Dedifferentiated amniotic fluid mesenchymal stem cell (primary cell): ENCODE measurements at regions not wholly inside any gene's neighbourhood (a gene's known extent, or its start where the extent isn't known, plus 50 kb on each side); places are given as distances from the start of the nearest gene placed in this dataset.
A peak's percentile ranks its signal among the peaks of the same experiment; 100 is the strongest.
"Not testable (repeated sequence)": the region's sequence is repeated elsewhere in the genome, so short reads cannot be mapped to it uniquely, and the experiment has no call there.

Experiments
- DNase-seq: peaks from one replicate; pipeline ENCODE4 v3.0.0-alpha.2; 2016; ENCODE audit errors: extremely low spot score

DNA sequence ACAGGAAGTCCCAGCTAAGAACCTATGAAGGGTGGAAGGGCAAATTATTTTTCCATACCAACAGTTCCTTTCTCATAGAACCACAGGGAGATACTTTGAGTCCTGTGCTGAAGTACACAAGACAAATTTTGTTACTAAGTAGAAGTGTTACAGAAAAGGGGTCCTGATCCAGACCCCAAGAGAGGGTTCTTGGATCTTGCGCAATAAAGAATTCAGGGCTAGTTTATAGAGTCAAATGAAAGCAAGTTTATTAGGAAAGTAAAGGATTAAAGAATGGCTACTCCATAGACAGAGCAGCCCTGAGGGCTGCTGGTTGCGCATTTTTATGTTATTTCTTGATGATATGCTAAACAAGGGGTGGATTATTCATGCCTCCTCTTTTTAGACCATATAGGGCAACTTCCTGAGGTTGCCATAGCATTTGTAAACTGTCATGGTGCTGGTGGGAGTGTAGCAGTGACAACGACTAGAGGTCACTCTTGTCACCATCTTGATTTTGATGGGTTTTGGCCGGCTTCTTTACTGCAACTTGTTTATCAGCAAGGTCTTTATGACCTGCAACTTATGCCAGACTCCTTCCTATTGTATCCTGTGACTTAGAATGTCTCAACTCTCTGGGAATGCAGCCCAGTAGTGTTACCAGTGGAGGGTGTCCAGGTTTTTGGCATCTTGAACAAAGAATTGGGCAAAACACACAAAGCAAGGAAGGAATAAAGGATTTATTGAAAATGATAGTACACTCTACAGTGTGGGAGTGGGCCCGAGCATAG lies 409.4 kb downstream of the SH2D4B start:
- DNase-seq = no peak

DNA sequence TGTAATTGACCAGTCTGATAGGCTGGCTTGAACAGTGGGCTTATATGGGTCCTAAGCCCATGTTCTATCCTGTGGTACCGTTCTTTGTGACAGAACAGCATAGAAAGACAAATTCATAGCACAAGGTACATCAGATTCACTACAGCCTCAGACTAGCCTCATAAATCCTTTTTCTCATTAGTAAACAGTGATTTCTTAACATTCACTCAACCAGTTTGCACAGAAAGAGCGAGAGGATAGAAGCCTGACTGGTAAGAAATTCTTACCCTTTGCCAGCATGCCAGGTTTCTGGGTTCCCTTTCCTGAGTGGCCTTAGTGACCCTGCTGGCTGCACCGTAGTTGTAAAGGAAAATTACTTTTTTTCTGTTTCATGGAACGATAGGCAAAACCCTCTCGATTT lies 412.1 kb downstream of the SH2D4B start:
- DNase-seq = no peak

DNA sequence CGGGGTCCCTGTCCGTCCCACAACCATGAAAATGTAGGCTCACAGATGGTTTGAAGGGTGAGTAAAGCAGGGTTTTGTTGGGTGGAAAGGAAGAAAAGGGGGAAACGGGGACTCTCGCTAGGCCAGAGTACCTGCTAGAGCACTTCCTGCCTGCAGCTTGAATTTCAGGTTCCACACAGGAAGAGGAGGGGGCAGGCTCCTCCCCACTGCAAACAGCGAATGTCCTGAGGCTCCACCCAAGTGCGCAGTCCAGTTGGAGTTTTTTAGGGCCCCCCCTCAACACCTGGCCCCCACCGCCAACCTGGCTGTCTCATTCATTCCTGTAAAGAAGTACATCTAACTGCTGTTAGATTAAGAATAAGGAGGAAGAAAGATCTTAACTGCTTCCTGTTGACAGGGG lies 414.7 kb downstream of the SH2D4B start:
- DNase-seq = no peak

DNA sequence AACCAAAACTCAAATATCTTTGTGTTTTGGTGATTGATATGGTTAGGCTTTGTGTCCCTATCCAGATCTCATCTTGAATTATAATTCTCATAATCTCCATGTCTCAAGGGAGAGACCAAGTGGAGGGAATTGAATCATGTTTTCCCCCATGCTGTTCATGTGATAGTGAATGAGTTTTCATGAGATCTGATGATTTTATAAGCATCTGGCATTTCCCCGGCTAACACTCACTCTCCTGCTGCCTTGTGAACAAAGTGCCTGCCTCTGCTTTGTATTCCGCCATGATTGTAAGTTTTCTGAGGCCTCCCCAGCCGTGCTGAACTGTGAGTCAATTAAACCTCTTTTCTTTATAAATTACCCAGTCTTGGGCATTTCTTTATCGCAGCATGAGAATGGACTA lies 419.5 kb downstream of the SH2D4B start:
- DNase-seq = no peak

DNA sequence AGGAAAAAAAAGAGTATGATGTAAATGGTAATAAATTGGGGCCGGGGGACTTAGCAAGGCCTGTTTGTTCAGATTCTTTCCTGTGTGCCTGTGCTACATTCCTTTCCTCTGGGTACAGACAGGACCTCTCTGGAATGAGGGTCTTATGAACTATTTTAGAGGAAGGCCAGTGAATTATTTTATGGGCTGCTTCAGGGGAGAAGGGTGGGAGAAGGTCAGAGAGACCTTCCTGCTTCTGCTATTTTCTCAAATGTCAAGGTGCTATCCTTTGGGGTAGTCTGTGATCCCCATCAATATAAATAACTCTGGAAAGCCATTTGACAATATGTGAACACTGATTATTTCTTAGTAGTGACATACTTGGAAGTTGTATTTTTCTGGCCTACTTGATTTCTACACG lies 426.5 kb downstream of the SH2D4B start:
- DNase-seq = no peak

DNA sequence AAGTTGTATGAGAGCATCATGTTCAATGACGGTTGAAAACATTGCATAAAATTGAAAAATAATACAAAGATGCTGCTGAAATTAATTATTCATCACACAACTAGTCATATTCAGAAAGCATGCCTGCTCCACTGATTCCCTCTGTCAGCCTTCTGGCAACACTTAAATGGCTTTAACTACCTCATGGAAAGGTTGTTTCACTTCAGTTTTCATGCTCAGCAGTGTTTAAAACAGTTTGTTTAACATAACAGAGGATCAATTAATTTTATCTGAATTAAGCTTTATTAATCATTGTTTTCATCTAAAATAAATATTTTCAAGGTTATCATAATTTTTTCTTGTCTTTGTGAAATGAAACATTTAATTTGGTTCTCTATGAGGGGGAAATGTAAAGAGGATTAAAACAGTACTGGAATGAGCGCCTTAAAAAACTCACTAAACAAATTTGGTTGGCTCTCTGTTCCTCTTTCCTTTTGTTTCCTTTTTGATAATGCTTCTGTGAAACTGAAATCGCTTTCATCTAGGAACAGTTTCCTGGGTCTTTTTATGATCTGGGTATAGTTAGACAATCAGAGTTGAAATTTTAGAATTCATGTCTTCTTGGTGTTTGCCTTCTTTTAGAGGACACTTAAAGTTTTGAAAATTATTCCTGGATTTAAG lies 427.4 kb downstream of the SH2D4B start:
- DNase-seq = no peak

DNA sequence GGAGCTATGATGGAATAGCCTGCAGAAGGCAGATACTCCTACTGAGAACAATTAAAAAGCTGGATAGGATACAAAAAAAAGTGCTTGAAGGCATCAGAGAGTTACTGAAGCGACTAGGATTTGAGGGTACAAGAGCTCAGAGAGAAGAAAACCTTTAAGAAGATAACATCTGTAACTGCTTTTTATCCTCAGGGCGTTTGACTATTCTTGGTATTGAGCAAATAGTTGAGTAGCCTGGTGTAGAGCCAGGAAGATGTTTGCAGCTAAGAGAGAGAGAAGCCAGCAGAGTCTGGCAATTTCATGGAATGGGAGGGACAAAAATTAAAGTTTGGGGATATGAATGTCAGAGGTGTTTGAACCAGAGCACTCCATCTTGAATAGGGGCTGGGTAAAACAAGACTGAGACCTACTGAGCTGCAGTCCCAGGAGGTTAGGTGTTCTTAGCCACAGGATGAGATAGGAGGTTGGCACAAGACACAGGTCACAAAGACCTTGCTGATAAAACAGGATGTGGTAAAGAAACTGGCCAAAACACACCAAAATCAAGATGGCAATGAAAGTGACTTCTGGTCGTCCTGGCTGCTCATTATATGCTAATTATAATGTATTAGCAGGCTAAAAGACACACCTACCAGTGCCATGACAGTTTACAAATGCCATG lies 428.8 kb downstream of the SH2D4B start:
- DNase-seq = no peak

DNA sequence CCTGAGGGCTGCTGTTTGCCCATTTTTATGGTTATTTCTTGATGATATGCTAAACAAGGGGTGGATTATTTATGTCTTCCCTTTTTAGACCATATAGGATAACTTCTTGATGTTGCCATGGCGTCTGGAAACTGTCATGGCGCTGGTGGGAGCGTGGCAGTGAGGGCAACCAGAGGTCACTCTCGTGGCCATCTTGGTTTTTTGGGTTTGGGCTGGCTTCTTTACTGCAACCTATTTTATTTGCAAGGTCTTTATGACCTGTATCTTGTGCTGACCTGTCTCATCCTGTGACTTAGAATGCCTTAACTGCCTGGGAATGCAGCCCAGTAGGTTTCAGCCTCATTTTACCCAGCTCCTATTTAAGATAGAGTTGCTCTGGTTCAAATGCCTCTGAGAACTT lies 429.7 kb downstream of the SH2D4B start:
- DNase-seq = not testable (repeated sequence)

DNA sequence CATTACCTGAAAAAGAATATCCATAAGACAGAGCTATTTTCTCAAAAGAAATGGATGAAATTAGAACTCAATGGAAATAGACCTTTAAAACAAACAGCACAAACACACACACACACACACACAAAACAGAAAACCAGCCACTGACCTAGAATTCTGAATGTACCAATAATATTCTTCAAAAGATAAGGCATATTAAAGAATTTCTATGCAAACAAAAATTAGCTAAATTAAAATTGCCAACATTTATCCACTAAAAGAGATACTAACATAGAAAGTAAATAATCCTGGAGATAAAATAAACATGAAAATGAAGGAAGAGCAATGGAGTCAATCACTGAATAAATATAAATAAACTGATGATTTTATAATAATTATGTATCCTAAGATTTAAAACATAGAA lies 431.2 kb downstream of the SH2D4B start:
- no peak for DNase-seq

DNA sequence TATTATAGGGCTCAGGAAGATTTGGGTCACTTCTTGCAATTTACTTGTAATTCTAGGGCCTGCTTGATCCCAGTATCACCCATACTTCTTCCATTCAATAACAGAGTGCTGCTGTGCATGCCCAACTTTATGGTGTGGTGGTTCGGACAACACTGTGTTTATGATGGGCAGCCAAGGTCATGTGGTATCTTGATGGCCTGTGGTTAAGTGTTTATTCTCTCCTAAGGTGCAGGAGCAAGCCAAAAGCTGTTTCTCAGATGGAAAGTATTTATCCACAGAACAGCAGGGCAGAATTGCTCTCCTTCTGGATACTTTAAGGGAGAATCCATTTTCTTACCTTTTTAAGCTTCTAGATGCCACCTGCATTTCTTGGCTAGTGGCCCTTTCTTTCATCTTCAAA lies 433.8 kb downstream of the SH2D4B start:
- DNase-seq = no peak

DNA sequence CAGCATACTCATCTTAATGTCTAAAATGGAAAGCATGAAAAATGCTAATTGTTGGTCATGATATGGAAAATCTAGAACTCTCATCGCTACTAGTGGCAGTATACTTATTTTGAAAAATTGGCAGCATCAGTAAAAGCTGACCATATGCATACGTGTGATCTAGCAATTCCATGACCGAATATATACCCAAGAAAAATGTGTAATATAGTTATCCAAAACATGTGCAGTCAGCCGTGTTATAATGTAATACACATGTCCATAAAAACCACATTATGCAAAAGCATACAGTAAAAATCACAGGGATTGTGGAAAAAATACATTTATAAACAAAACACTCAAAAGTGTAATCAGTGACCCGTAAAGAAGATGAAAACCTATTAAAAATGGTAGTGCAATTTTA lies 439.0 kb downstream of the SH2D4B start:
- DNase-seq = no peak

DNA sequence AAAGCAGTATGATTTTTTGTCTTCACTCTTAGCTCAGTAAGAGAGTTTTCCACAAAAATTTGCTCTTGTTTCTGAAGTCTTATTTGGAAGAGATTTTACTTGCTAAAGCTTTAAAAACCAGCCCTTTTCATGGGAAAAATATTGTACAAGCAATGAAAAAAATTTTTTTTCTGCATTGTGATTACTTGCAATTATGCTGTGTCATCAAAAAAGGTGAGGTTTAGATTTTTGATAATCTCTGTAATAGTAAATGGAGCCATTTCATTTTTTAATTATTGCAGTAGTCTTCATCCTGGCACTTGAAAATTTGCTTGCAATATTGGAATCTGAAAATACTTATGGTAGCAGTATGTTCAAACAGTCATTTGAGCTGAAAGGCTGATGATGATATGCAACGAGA lies 447.4 kb downstream of the SH2D4B start:
- no peak for DNase-seq

DNA sequence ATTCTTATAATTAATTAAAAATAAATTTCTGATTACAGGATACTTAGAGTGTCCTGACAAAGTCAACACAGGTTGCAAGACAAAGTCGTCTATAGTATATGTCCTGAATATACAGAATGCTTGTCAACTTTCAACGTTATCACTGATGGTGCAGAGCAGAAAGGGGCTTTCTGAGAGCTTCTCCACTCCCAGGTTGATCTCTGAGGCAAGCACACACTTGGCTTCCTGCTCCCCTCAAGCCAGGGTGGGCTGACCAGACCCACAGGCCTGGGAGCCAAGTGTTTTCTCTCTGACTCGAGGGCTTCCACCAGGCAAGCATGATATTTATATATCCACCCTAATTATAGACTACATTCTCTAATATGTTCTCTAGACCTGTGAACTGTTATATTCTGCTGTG lies 448.9 kb downstream of the SH2D4B start:
- no peak for DNase-seq

DNA sequence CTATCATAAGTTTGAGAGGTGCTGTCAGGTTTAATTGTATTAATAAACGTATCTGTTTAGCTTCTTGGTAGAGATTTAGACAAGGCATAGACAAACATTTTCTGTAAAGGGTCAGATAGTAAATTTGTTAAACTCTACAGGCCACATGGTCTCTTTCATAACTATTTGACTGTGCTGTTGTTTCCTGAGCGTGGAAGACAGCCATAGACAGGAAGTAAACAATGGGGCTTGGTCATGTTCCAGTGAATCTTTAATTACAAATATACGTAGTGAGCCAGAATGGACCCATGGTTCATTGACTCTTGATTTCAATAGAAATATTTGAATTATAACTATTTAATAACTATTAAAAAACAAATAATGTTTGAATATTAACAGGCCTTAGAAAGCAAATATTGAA lies 451.1 kb downstream of the SH2D4B start:
- DNase-seq = no peak

DNA sequence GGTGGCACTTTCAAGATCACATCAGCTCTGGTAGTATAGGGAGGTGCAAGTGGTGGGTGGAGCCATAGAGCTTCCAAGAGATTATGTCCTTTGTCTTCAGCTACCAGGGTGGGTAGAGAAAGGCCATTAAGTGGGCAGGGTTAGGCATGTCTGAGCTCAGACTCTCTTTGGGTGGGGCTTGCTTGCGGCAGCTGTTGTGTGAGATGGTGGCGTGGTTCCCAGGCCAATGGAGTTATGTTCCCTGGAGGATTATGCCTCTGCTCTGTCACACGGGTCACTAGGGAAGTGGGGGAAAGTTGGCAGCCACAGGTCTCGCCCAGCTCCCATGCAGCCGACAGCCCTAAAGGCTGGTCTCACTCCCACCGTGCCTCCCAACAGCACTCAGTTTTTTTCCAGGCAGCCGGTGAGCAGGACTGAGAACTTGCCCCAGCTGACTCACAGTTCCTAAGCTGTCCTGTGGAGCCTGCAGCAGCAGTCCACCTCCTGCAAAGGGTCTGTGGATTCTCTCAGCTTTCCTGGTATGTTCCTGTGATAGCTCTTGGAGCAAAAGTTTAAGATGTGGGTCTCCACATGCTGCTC lies 459.0 kb downstream of the SH2D4B start:
- no peak for DNase-seq

DNA sequence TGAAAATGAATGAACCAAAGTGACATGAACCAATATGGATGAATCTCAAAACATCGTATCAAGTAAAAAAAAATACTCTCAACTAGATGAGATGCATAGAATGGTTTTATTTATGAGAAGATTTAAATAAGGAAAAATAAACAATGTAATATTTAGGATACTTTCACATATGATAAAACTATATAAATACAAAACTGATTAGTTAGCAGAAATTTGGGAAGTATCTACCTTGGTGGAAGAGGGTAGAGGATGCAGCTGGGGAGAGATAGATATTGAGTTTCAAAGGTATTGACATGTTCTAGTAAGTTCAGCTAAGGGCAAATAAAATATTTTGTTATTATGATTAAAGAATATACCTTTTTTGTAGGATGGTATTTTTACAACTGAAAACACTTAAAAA lies 463.1 kb downstream of the SH2D4B start:
- DNase-seq = no peak

DNA sequence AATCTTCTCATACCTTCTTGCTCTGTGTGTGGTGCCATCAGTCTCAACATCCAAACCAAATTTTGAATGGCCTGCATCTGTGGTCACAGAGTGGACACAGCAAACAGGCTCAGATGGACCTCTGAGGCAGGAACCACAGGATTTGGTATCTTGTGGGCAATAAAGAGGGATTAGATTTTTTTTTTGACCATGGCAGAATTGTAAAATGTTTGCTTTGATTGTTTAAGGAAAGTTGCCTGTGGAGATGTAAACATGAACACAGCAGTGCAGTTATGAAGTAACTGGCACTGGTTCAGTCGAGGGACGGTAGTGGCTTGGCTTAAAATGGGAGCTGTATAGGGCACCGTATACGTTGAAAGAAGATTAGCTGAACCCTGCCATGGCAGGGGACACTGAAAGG lies 464.7 kb downstream of the SH2D4B start:
- no peak for DNase-seq

DNA sequence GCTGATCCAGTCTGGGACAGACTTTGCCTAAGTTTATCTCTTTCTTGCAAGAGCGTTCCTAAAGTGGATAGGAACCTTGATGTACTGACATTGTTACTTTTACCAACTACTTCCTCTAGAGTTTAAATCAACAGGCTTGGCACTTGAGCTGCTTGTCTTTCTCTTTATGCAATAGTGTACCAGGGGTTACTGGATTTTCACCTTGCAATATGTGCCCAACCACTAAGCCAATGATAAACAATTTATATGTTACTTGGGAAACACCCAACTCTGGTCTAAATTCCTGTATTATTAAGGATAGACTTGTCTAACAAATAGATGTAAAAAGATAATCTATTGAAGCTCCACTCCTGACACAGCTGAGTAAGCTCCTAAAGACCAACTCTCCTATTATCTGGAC lies 470.2 kb downstream of the SH2D4B start:
- DNase-seq = no peak

DNA sequence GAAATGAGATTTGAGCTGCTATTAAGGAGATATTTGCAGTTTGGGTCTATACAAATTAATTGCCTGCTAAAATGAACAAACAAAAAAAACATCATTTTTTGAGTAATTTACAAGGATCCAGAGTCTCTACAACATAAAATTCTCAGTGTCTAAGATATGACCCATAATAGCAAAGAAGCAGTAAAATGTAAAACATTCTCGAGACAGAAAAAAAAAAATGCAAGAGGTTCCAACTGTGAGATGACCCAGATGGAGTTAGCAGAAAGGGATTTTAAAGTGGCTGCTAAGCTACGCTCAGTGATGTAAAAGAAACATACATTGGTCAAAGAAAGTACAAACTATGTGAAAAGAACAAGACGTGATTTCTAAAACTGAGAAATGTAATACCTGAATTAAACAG lies 471.0 kb downstream of the SH2D4B start:
- no peak for DNase-seq

DNA sequence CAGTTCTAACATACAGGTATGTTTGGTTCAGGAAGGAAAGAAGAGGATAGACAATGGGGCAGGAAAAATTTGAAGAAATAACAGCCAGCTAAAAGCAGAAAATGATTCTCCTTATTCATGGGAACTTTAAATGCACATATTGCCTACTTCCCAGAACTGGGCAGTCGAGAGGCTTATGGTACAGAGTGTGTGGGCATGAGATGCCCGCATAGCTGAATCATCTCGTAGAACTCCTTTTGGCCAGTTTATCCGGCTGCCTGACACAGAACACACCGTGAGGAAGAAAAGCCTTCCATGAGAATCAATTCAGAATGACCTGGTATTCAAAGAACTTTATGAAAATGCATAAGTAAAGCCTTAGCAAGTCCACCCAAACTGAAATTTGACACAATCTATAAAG lies 471.6 kb downstream of the SH2D4B start:
- no peak for DNase-seq

DNA sequence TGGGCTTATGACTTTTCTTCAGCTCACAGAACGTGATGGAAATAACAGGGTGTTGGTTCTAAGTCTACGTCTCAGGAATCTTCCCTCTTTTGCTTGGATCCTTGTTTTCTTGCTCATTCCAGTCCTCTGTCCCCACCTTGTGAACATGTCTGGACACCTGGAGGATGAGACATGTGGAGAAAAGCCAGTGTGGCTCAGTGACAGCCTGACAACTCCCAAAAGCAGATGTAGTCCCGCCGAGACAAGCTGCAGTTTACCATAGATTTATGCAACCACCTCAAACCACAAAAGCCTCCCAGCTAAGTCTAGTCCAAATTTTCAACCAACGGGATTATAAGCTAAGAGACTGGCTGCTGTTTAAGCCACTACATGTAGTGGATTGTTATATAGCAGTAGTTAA lies 476.1 kb downstream of the SH2D4B start:
- DNase-seq = no peak

DNA sequence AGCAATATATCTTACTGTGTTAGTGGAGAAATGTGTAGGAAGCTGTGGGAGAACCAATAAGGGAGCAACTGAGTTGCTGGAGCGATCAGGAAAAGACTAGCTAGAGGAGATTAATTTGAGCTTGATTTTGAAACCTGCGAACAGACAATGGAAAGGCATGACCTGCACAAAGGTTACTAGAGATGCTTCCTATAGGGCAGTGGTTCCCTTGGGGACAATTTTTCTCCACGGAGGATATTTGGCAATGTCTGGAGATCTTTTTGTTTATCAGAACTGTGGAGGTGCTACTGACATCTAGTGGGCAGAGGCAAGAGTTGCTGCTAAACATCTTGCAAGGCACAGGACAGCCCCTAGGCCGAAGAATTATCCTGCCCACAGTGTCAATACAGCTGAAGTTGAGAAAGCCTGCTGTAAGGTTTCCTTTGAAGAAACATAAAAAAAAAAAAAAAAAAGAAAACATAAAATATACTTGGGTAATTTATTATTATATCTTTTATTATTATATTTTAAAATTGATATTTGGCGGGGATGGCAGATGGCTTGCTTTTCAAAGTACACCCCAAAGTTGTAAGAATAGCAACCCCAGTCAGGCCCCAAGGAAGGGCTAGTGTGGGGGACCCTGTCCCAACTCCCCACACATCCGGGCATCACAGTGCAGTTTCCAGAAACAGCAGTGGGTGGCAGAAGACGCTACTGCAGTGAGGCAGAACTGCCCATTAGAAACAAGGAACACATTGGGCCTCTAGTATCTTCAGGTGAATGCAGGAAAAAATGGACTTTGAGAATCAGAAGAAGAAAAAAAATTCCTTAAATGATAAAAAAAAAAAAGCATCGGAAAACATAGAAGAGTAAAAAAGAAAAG lies 481.6 kb downstream of the SH2D4B start:
- peak; percentile 36 for DNase-seq
